Calu3 (cell line): ENCODE measurements at regions not wholly inside any gene's neighbourhood (a gene's known extent, or its start where the extent isn't known, plus 50 kb on each side); places are given as distances from the start of the nearest gene placed in this dataset.
"Not testable (repeated sequence)": the region's sequence is repeated elsewhere in the genome, so short reads cannot be mapped to it uniquely, and the experiment has no call there.

Source experiments
- BruUV-seq: library from RNA; stranded (reverse); fragments of 400-500 nt; replicated peaks from 2 replicates; lab custom pipeline; 2021; lab: Mats Ljungman, UMichigan
- CTCF ChIA-PET: fragments of 300-600 bp; sonication (Branson Sonifier 250); formaldehyde crosslinking; loops from one replicate; lab custom pipeline; 2022; ENCODE audit warnings: antibody characterized with exemption; lab: Charles Lee
- DNase-seq: peaks from one replicate; pipeline ENCODE4 v3.0.0; 2022
- H3K27ac Mint-ChIP-seq: one replicate; pipeline ENCODE4 v1.8.0; 2022; ENCODE audit warnings: mixed read lengths; ENCODE audit not compliant: unreplicated experiment
- H3K27me3 Mint-ChIP-seq: one replicate; pipeline ENCODE4 v1.8.0; 2022; ENCODE audit warnings: mixed read lengths; ENCODE audit not compliant: unreplicated experiment
- H3K36me3 Mint-ChIP-seq: one replicate; pipeline ENCODE4 v1.8.0; 2022; ENCODE audit warnings: mild to moderate bottlenecking, moderate library complexity, mixed read lengths; ENCODE audit not compliant: insufficient read depth, unreplicated experiment
- H3K4me1 Mint-ChIP-seq: one replicate; pipeline ENCODE4 v1.8.0; 2022; ENCODE audit warnings: mild to moderate bottlenecking, low read depth, mixed read lengths; ENCODE audit not compliant: unreplicated experiment
- H3K4me3 Mint-ChIP-seq: one replicate; pipeline ENCODE4 v1.8.0; 2022; ENCODE audit warnings: mild to moderate bottlenecking, low read depth, moderate library complexity, mixed read lengths; ENCODE audit not compliant: unreplicated experiment
- H3K9me3 Mint-ChIP-seq: one replicate; pipeline ENCODE4 v1.8.0; 2022; ENCODE audit warnings: low read depth, mixed read lengths; ENCODE audit not compliant: unreplicated experiment
- CTCF ChIP-seq: fragments of 200-600 bp; IDR thresholded peaks from one replicate; pipeline ENCODE4 v1.8.0; 2022; ENCODE audit warnings: antibody characterized with exemption; ENCODE audit not compliant: unreplicated experiment
- intact Hi-C: fragments of 100-400 bp; cut with micrococcal nuclease; formaldehyde crosslinking; loops from one replicate; pipeline ENCODE4 v1.10.0; 2022; ENCODE audit not compliant: unreplicated experiment

GRCh38 chr7:54947266-54947665 is 71.6 kb upstream of the EGFR start:
- TF ChIP-seq CTCF: no peak
- no peak for DNase-seq
- Mint-ChIP-seq H3K4me1 (peaks cover 23% of the 10 kb centered on the region), H3K36me3 (no peaks in the 10 kb centered on the region), H3K27me3 (no peaks in the 10 kb centered on the region), H3K9me3 (peaks cover 8% of the 10 kb centered on the region), H3K27ac (no peak overlapping the region), H3K4me3 (no peak overlapping the region)
- BruUV-seq: no TSS peak
- CTCF ChIA-PET: interaction anchor here (1.1 kb wide), 1 partner anchor 70 kb away, joined by 4 read pairs; no protein-coding TSS in a partner anchor
- intact Hi-C loops: no loop called here

DNA sequence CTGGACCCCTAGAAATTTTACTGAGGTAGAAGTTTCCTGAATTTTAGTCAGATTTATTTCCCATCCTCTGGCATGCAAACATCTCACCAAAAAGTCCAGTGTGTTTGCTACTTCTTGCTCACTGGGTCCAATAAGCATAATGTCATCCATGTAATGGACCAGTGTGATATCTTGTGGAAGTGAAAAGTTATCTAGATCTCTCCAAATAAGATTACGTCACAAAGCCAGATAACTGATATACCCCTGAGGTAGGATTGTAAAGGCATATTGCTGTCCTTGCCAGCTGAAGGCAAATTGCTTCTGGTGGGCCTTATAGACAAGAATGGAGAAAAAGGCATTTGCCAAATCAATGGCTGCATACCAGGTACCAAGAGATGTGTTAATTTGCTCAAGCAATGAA is 69.3 kb upstream of the EGFR start:
- peaks cover 14% of the 10 kb centered on the region for H3K4me1 Mint-ChIP-seq
- intact Hi-C loops, H3K4me3 Mint-ChIP-seq, CTCF ChIA-PET, BruUV-seq, H3K27me3 Mint-ChIP-seq, H3K36me3 Mint-ChIP-seq, H3K27ac Mint-ChIP-seq, DNase-seq, H3K9me3 Mint-ChIP-seq: not testable (repeated sequence)

- Mint-ChIP-seq H3K36me3 (peaks cover 4% of the 10 kb centered on the region), H3K4me1 (no peaks in the 10 kb centered on the region), H3K27ac (no peak overlapping the region), H3K27me3 (no peaks in the 10 kb centered on the region), H3K9me3 (peaks cover 11% of the 10 kb centered on the region), H3K4me3 (no peak overlapping the region)
- BruUV-seq: no TSS peak
- CTCF ChIA-PET: interaction anchor here (0.7 kb wide), 1 partner anchor 191 kb away, joined by 3 read pairs; no protein-coding TSS in a partner anchor
- no peak for DNase-seq
- intact Hi-C loops: no loop called here
- TF ChIP-seq CTCF: no peak
Measured at GRCh38 chr7:54955296-54955695, 63.5 kb upstream of the EGFR start.

GRCh38 chr7:54955696-54956420 is 63.0 kb upstream of the EGFR start:
- H3K27ac Mint-ChIP-seq: no peak overlapping the region
- peaks cover 7% of the 10 kb centered on the region for H3K9me3 Mint-ChIP-seq
- peaks cover 4% of the 10 kb centered on the region for H3K36me3 Mint-ChIP-seq
- TF ChIP-seq CTCF: no peak
- no peak for DNase-seq
- CTCF ChIA-PET: no interaction called here
- H3K4me3 Mint-ChIP-seq: no peak overlapping the region
- intact Hi-C loops: no loop called here
- BruUV-seq: no TSS peak
- H3K4me1 Mint-ChIP-seq: peaks cover 5% of the 10 kb centered on the region
- no peaks in the 10 kb centered on the region for H3K27me3 Mint-ChIP-seq

GRCh38 chr7:54956865-54957264 is 62.0 kb upstream of the EGFR start:
- H3K4me1 Mint-ChIP-seq: peaks cover 9% of the 10 kb centered on the region
- peaks cover 3% of the 10 kb centered on the region for H3K9me3 Mint-ChIP-seq
- CTCF ChIA-PET: interaction anchor here (1.4 kb wide), 1 partner anchor 29 kb away, joined by 3 read pairs; no protein-coding TSS in a partner anchor
- no peaks in the 10 kb centered on the region for H3K27me3 Mint-ChIP-seq
- BruUV-seq: no TSS peak
- no peak overlapping the region for H3K4me3 Mint-ChIP-seq
- intact Hi-C loops: no loop called here
- TF ChIP-seq CTCF: no peak
- H3K36me3 Mint-ChIP-seq: peaks cover 4% of the 10 kb centered on the region
- DNase-seq: no peak
- no peak overlapping the region for H3K27ac Mint-ChIP-seq
